ENCODE measurements at regions not wholly inside any gene's neighbourhood (a gene's known extent, or its start where the extent isn't known, plus 50 kb on each side); places are given as distances from the start of the nearest gene placed in this dataset.

GRCh38 chr6:159444056-159444760, 248.8 kb downstream of the SOD2 start:
- TF ChIP-seq, protein P1, sequence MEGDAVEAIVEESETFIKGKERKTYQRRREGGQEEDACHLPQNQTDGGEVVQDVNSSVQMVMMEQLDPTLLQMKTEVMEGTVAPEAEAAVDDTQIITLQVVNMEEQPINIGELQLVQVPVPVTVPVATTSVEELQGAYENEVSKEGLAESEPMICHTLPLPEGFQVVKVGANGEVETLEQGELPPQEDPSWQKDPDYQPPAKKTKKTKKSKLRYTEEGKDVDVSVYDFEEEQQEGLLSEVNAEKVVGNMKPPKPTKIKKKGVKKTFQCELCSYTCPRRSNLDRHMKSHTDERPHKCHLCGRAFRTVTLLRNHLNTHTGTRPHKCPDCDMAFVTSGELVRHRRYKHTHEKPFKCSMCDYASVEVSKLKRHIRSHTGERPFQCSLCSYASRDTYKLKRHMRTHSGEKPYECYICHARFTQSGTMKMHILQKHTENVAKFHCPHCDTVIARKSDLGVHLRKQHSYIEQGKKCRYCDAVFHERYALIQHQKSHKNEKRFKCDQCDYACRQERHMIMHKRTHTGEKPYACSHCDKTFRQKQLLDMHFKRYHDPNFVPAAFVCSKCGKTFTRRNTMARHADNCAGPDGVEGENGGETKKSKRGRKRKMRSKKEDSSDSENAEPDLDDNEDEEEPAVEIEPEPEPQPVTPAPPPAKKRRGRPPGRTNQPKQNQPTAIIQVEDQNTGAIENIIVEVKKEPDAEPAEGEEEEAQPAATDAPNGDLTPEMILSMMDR (IDR thresholded peaks at IDR 0.05) = no peak
- TF ChIP-seq POLR2A (IDR thresholded peaks at IDR 0.05) = no peak
